ENCODE measurements at regions not wholly inside any gene's neighbourhood (a gene's known extent, or its start where the extent isn't known, plus 50 kb on each side); places are given as distances from the start of the nearest gene placed in this dataset.

DNA sequence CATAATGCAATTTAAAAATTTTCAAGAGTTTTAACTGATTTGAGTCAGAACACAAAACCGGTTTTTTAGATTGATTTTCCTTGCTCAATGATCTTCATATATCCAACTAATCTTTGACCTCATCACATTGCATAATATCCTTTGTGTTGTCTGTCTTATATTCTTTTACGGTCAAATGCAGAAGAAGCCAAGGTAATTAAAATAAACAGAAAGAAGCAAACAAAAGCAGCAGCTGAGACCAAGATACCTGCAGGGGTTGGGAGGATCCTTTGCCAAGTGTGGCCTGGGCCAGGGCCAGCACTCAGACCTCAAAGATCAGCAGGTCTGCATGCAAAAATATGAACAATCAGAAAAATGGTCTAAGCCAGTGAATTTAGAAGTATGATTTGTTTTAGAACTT is 428.9 kb upstream of the NETO1 start:
- TF ChIP-seq, protein P1, sequence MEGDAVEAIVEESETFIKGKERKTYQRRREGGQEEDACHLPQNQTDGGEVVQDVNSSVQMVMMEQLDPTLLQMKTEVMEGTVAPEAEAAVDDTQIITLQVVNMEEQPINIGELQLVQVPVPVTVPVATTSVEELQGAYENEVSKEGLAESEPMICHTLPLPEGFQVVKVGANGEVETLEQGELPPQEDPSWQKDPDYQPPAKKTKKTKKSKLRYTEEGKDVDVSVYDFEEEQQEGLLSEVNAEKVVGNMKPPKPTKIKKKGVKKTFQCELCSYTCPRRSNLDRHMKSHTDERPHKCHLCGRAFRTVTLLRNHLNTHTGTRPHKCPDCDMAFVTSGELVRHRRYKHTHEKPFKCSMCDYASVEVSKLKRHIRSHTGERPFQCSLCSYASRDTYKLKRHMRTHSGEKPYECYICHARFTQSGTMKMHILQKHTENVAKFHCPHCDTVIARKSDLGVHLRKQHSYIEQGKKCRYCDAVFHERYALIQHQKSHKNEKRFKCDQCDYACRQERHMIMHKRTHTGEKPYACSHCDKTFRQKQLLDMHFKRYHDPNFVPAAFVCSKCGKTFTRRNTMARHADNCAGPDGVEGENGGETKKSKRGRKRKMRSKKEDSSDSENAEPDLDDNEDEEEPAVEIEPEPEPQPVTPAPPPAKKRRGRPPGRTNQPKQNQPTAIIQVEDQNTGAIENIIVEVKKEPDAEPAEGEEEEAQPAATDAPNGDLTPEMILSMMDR (IDR thresholded peaks at IDR 0.05) = no peak
- TF ChIP-seq POLR2AphosphoS5 (IDR thresholded peaks at IDR 0.05) = no peak

All from transverse colon (tissue), 4 donors.